Activated CD8-positive, alpha-beta memory T cell treated with anti-CD3 and anti-CD28 coated beads for 4 hours (primary cell): ENCODE measurements at regions not wholly inside any gene's neighbourhood (a gene's known extent, or its start where the extent isn't known, plus 50 kb on each side); places are given as distances from the start of the nearest gene placed in this dataset.

Experiments used
- DNase-seq, 2 donors: peaks; one replicate each; pipeline ENCODE4 v3.0.0-alpha.2; 2020; ENCODE audit warnings: low read depth in 2 of 2

- DNase-seq: no peak
These were observed 400.9 kb downstream of the PRDM2 start for GRCh38 chr1:14100919-14101318.

GRCh38 chr1:14102180-14102579, 402.2 kb downstream of the PRDM2 start:
- DNase-seq: no peak

- no peak for DNase-seq
These were observed 404.0 kb downstream of the PRDM2 start for GRCh38 chr1:14103878-14104430.

GRCh38 chr1:14106126-14106525, 406.1 kb downstream of the PRDM2 start:
- DNase-seq: no peak

GRCh38 chr1:14106679-14107313, 406.8 kb downstream of the PRDM2 start:
- no peak for DNase-seq

- no peak for DNase-seq
These were observed 408.6 kb downstream of the PRDM2 start for GRCh38 chr1:14108356-14109275.

GRCh38 chr1:14109276-14109635, 409.3 kb downstream of the PRDM2 start:
- no peak for DNase-seq

GRCh38 chr1:14110040-14110439, 410.1 kb downstream of the PRDM2 start:
- DNase-seq: no peak

GRCh38 chr1:14111121-14111520, 411.1 kb downstream of the PRDM2 start:
- no peak for DNase-seq

- DNase-seq: no peak
These were observed 412.6 kb downstream of the PRDM2 start for GRCh38 chr1:14112613-14113012.

GRCh38 chr1:14113271-14113670, 413.3 kb downstream of the PRDM2 start:
- DNase-seq: no peak

GRCh38 chr1:14113841-14114567, 414.0 kb downstream of the PRDM2 start:
- no peak for DNase-seq

GRCh38 chr1:14115976-14116375, 416.0 kb downstream of the PRDM2 start:
- no peak for DNase-seq

- no peak for DNase-seq
These were observed 417.7 kb downstream of the PRDM2 start for GRCh38 chr1:14117700-14118099.

GRCh38 chr1:14118691-14119485, 418.9 kb downstream of the PRDM2 start:
- DNase-seq: no peak

- DNase-seq: no peak
These were observed 420.9 kb downstream of the PRDM2 start for GRCh38 chr1:14120895-14121294.

GRCh38 chr1:14128096-14128495, 428.1 kb downstream of the PRDM2 start:
- DNase-seq: no peak

- no peak for DNase-seq
These were observed 429.0 kb downstream of the PRDM2 start for GRCh38 chr1:14129009-14129408.

GRCh38 chr1:14135070-14135469, 435.1 kb downstream of the PRDM2 start:
- no peak for DNase-seq

- DNase-seq: no peak
These were observed 436.3 kb downstream of the PRDM2 start for GRCh38 chr1:14136152-14136763.

- DNase-seq: no peak
These were observed 436.9 kb downstream of the PRDM2 start for GRCh38 chr1:14136881-14137280.
